Stimulated activated CD8-positive, alpha-beta memory T cell treated with anti-CD3 and anti-CD28 coated beads, Interleukin-4, amount 100 ng/mL, for 4 hours (primary cell): ENCODE measurements at regions not wholly inside any gene's neighbourhood (a gene's known extent, or its start where the extent isn't known, plus 50 kb on each side); places are given as distances from the start of the nearest gene placed in this dataset.
"Not testable (repeated sequence)": the region's sequence is repeated elsewhere in the genome, so short reads cannot be mapped to it uniquely, and the experiment has no call there.

Source experiments
- DNase-seq, 2 donors: peaks; one replicate each; pipeline ENCODE4 v3.0.0-alpha.2; 2020; ENCODE audit warnings: low read depth in 2 of 2, low spot score in 1 of 2

DNA sequence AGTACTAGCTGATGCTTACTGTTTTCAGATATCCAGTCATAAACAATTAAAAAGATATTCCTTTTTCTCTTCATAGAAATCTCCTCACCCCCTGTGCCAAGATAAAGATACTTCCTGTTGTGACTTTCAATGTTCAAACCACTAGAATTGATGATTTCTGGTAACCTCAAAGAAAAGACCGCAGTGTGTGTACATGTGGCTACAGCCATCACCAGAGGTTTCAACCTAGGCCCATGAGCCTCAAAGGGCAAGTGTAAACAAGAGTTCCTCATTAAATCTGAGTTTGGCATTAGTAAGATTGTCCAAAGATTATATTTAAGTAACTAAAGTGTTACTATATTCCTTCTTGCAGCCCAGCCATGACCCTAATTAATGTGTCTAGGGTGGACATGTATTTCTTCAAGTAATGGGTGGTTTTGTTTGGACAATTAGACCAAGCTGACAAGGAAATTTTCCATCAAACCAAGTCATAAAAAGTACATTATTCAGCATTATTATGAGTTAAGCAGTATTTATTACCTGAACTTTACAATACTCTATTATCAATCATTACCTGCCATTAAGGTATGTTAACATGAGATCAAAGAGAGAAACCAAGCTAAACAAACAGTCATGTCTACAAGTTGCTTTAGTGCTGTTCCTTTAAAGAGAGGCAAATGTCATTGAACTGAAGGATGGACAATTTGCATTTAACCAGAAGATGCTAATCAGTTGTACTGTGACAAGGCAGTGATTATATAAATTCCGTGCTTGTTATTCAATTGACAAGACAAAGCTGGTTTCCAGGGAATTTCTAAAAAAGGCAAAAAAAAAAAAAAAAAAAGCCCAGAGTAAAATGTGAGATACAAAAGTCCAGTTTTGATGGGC, 382.7 kb downstream of the LNPK start:
- no peak for DNase-seq

DNA sequence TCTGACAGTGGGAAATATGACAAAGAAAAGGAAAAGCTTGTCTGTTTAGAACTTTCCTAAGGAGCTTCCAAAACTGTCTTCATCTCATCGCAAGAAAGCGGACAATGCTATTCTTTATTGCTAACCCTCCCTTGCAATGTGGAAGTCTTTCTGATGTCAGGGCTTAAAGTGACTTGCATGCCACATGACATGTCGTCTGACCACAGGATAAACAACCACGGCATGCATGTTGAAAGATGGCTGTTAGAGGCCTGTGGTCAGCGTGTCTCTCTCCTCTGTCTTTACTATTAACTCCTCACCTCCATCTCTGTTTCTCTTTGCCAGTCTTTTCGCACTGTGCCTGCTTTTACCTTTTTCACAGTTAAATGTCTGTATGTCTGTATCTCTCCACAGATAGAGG, 389.8 kb downstream of the LNPK start:
- no peak for DNase-seq

DNA sequence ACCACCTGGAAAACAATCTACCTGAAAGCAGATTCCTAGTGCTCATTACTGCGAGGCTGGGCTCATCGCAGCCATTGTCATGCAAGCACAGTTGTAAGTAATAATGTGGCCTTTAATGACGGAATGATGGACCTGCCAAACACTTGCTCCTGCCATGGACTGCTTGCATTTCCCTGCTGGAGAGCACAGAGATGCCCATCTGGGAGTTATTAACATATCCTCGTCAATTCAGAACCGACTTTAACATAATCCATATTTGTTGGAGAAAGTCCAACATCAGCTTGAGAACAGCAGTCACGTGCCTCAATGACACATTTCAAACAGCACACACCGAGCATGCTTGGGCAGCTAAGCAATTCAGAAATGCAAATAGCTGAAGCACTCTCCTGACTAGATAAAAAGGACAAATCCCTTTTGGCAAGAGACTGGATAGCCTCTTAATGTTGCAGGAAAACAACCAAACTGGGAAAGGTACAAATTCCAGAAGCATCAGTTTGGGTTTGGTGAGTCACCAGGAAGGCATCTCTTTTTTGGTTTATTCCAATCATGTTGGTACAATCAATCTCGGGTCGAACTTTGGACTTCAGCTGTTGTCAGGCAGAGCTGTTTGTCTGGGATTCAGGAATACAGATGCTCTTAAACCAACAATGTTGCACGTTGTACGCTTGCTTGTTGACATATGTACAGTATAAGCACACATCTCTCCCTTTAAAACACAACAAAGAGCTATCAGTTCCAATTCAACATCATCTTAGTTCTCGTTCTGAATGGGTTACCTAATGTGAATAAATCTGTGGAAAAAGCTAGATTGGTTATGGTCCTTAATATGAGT, 395.8 kb downstream of the LNPK start:
- no peak for DNase-seq

DNA sequence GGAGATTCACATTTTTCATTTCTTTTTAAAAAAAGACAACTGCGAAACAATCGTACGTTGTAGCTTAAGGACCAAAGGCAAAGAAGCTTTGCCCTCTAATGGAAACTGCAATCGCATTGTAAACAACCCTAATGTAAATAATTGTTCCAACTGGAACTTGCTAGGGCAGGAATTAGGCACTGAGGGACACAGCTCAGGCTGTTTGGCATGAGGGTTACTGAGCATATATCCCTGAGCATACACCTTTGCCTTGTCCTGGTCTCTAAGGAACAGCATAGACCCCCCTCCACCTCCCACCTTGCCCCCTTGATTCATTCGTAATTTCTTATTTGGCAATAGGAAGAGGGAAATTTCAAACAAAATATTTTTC, 396.4 kb downstream of the LNPK start:
- no peak for DNase-seq

DNA sequence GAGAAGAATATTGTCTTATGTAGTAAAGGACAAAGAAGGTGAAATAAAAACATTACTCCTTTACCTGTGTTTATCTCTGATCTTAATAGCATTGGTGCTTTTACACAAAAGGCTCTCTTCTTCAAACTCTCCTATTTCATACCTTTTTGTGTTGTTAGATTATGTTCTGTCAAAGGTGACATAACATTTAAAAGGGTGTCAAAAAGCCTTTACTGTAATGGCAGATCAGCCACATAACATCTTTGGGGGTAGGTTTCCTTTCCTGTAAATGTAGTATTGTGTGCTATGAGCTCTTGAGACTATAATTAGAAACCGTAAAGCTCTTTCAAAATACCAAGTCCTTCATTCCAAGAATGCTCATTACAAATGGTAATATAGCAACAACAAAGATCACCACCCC, 400.1 kb downstream of the LNPK start:
- no peak for DNase-seq

DNA sequence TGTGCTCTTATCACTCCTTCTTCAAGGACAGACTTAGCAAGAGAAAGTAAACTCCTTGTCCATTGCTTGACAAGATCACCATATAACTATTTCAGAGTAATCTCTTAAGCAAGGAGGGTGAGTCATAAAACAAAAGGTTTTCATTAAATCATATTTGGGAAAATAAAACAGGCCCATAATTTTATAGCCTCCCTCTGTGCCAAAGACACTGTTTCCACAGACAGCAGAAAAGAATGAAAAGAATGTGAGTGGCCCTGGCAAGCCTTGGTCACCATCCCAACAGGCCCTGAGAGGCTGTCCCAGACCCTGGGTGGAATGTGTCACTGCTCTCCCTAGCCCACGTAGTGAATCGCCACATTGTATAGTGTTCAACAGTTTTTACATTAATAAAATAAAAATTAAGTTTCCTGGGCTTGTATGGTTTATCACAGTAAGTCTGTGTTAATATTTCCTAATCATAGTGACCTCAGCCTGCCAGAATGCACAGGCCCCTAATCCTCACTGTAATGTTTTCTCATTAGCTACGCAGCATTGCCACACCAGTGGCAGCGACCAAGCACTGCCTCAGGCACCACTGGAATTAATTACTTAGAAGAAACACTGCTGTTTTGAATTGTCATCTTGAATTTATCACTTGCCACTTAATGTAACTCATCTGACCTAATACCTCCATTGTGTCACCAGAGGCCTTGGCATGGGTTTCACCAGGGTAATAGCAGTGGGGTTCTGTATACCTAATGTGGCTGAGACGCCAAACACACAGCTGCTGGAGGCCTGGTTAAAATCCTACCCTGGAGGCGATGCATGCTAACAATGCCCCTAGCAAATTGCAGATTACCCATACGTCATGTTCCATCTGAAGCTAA, 401.9 kb downstream of the LNPK start:
- DNase-seq = no peak

DNA sequence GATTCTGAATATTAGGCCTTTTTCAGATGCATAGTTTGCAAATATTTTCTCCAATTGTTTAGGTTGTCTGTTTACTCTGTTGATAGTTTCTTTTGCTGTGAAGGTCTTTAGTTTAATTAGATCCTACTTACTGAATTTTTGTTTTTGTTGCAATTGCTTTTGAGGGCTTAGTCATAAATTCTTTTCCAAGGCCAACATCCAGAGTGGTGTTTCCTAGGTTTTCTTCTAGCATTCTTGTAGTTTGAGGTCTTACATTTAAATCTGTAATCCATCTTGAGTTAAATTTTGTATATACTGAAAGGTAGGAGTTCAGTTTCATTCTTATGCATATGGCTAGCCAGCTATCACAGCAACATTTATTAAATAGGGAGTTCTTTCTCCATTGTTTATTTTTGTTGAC, 404.8 kb downstream of the LNPK start:
- no peak for DNase-seq

DNA sequence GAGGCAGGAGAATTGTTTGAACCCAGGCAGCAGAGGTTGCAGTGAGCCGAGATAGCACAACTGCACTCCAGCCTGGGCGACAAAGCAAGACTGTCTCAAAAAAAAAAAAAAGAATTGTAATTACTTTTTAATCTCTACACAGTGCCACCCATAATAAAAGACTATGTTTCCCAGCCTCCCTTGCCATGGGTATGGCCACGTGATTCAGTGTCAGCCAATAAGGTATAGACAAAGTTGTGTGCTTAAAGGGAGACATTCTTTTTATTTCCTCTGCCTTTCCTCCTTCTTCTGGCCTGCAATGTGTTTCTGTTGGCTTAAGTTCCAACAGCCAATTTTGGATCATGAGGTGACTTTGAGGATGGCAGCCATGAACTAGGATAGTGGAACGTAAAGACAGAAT, 406.9 kb downstream of the LNPK start:
- no peak for DNase-seq

DNA sequence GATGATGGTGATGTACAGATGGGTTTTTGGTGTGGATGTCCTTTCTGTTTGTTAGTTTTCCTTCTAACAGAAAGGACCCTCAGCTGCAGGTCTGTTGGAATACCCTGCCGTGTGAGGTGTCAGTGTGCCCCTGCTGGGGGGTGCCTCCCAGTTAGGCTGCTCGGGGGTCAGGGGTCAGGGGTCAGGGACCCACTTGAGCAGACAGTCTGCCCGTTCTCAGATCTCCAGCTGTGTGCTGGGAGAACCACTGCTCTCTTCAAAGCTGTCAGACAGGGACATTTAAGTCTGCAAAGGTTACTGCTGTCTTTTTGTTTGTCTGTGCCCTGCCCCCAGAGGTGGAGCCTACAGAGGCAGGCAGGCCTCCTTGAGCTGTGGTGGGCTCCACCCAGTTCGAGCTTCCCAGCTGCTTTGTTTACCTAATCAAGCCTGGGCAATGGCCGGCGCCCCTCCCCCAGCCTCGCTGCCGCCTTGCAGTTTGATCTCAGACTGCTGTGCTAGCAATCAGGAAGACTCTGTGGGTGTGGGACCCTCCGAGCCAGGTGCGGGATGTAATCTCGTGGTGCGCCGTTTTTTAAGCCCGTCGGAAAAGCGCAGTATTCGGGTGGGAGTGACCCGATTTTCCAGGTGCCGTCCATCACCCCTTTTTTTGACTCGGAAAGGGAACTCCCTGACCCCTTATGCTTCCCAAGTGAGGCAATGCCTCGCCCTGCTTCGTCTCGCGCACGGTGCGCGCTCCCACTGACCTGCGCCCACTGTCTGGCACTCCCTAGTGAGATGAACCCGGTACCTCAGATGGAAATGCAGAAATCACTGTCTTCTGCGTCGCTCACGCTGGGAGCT, 408.2 kb downstream of the LNPK start:
- DNase-seq = not testable (repeated sequence)

DNA sequence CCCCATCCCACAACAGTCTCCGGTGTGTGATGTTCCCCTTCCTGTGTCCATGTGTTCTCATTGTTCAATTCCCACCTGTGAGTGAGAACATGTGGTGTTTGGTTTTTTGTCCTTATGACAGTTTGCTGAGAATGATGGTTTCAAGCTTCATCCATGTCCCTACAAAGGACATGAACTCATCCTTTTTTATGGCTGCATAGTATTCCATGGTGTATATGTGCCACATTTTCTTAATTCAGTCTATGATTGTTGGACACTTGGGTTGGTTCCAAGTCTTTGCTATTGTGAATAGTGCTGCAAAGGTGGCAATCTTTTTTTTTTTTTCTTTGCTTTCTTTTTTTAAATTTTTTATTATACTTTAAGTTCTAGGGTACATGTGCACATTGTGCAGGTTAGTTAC, 406.7 kb upstream of the ATP5MC3 start:
- not testable (repeated sequence) for DNase-seq

DNA sequence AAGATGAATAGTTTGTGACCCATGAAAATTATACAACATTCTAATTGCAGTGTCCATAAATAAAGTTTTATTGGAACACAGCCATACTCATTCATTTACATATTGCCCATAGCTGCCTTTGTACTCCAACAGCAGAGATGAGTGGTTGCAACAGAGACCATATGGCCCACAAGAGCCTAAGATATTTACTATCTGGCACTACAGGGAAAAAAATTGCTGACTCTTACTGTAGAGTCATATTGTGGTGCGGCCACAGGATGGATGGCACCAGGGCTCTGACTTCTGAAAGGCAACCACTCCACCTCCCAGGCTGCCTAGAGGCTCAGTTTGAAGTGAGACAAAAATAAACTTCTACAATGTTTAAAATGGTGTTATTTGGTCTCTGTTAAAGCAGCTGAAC, 404.0 kb upstream of the ATP5MC3 start:
- DNase-seq = no peak

DNA sequence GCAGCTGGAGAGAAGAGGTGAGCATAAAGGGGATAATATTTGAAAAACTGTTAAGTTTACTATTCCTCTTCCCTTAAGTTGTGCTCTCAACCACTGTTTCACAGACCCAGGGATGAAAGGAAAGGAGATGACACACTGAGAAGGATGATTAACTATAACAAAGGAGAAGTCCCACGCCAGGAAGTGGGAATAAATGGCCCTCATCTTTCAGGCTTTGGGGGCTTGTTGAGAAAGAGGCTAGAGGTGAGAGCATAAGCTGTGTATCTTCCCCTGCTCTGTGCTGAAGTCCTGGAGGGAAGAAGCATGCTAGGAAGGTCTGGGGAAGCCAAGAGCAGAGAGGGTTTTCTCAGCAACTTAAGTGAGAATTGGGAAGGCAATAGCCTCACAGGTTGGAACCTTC, 399.1 kb upstream of the ATP5MC3 start:
- DNase-seq = no peak

DNA sequence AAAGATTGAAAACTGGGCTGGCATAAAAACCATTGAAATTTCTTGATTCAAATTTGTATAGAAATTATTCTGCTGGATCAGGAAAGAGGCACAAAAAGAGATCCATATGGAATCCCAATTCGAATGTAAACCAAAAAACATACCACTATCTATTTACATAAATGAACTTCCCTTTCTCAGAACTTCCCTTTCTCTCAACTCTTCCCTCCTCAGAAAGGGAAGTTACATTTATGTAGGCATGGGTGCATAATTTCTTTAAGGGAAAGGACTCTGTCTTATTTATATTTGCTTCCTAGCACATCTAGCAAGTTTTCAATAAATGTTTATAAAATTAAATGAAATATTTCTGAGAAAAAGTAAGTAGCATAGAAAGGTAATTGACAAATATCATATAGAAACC, 398.1 kb upstream of the ATP5MC3 start:
- DNase-seq = no peak

DNA sequence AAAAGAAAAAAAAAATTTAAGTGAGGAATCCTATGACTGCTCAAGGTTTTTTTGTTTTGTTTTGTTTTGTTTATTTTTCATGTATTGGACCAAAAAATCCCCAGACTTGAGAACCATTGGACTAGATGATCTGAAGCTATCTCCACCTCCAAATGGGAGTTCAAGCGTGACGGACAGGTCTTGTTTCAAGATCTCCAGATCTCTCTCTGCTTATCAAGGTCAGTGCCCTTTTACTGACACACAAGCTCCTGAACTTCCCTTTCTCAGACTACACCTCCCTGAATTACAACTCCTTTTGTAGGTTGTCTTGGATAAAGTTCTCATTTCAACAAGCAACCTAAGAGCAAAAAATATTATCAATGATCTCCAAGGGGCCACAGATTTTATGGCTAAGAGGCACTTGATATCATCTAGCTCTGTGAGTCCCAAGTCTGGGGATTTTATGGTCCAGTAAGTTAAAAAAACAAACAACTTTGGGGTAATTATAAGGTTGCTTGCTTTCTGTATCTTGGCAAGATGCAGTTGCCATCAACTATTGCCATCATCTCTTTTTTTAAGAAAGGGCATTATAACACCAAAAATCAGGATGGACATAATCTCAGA, 396.0 kb upstream of the ATP5MC3 start:
- no peak for DNase-seq

DNA sequence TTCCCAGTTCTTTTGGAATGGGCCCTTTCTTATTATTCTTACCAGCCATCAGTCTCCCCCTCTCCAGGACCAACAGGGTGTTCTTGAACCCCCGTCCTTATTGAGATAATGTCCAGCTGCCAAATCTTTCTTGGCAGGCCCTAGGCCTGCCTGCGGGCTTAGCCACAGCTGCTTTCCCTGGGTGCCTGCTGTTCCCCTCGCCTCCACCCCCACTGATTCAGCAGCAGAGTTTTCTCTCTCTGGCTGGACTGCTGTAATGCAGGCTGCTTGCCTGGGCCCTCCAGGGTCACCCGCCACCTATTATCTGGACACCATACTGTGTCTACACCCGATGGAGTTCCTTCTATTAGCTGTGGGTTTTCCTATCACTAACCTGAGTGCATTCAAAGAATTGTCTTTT, 395.4 kb upstream of the ATP5MC3 start:
- no peak for DNase-seq

DNA sequence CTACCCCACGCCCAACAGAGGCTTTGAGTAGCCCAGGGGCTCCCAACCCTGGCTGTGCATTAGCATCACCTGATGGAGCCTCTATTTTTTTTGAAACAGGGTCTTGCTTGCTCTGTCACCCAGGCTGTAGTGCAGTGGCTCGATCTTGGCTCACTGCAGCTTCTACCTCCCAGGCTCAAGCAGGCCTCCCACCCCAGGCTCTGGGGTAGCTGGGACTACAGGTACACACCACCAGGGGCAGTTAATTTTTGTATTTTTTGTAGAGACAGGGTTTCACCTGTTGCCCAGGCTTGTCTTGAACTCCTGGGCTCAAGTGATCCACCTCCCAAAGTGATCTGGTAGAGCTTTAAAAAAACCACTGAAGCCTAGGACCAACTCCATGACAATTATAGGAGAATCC, 394.8 kb upstream of the ATP5MC3 start:
- DNase-seq = no peak

DNA sequence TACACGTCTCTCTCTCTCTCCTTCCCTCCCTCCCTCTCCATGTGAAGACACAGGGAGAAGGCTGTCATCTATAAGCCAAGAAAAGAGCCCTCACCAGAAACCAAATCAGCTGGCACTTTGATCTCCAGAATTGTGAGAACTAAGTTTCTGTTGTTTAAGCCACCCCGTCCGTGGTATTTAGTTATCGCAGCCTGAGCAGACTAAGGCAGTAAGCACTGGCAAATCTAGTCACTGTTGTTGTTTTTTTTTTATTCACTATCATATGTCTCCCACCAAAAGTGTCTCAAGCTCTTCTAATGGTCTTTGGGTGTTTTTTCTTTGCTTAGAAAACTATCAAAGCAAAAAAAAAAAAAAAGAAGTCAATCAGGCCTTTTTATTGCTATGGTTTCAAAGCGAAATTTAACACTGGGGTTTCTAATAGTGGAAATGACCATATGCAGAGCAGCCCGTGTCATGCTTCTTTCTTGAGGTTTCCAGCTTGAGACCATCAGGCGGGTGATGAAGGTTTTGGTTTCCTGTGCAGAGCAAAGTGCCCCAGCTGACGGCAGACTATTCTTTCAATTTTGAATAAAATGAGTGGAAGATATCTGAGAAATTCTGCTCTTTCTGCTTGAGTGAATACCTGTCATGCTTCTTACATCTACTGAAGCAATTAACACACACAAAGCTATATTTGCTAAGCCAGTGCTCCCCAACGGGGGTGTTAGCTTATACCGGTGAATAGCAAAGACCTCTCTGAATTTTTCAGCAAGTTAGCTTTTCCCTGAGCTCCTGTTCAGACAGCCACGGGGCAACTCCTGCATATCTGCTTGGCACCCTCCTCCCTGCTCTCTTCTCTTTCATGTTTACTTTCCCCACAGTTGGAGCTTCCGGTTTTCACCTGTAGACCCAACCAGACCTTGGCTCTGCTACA, 394.1 kb upstream of the ATP5MC3 start:
- DNase-seq = peak in 1 of 2 donors; percentile 2

DNA sequence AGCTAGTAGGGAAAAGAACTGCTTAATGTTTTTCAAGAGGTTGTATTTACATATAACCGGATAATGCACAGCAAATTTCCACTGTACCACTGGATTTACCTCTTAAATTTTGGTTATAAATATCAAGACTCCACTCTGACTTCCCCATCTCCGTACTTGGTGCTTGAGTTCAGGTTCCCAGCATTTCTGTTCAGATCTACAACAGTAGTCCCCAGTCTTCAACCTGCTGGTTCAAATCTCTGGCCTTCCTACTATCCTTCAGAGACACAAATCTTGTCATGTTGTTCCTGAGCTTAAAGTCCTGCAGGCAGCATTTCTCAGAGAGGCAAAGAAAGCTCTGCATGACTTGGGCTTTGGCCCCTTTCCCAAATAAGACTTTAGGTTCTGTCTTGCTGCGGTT, 392.6 kb upstream of the ATP5MC3 start:
- DNase-seq = no peak

DNA sequence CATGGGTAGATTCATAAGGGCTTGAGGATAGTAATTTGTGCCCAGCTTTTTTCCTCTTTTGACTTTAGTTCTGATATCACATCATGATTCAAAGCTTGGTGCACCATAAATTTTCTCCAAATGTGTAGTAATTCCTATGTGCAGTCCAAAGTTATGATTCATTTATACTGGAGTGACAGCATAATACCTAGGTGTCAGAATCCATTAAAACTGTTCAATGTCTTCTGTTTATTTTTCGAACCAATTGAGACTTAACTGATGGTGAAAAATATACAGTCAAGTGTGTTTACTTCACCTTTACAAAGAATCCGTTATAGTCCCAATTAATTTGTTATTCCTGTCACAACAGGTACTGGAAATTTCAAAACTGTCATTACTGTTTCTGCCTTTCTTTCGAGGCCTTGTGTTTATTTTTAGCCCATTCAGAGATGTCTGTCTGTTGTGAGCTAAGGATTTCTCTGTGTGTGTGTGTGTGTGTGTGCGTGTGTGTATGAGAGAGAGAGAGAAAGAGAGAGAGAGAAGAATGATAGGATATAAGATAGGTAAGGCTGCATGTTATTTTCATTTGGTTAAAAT, 389.7 kb upstream of the ATP5MC3 start:
- no peak for DNase-seq
